ENCODE measurements at regions not wholly inside any gene's neighbourhood (a gene's known extent, or its start where the extent isn't known, plus 50 kb on each side); places are given as distances from the start of the nearest gene placed in this dataset.

DNA sequence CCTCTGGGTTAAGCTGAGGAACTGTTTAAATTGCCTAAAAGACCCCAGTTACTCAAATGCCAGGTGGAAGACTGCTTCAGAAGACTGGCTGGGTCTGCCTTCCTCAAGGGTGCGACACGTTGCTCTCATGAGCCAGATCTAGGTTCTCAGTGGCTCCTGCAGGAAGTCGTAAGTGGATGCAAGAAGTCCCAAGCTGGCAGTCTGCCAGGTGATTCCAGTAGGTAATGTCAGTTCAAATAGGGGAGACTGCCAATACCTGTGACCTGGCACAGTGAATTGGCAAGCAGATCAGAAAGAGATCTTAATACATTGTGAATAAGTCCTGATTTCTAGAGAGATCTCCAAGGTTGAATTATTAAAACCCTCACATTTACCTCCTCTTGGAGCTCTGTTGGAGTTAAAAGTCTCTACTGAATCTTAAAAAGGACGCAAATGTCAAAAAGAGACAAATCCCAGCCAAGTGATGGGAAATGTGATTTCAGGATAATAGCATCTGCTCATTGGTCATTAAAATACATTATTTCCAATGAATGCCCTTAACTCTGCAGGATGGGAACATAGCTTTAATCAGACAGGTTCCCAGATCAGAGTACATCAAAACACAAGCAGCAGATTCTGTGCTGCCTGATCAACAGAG is 98.8 kb upstream of the FRMD6 start:
- no peaks in the 10 kb centered on the region for H3K27me3 ChIP-seq (ENCODE audit: insufficient read depth, low read length, poor library complexity)
- ATAC-seq (ENCODE audit: insufficient read depth, low read depth) (no peak), DNase-seq (no peak)
- no peak overlapping the region for H3K4me2 ChIP-seq (ENCODE audit: insufficient read depth, low read length)
- no peaks in the 10 kb centered on the region for H4K20me1 ChIP-seq (ENCODE audit: insufficient read depth, low read length)
- H3K36me3 ChIP-seq (ENCODE audit: insufficient read depth, low read length), result no peaks in the 10 kb centered on the region
- H3K4me3 ChIP-seq (ENCODE audit: low read depth in 1 of 2, low read length in 2 of 2), result no peak overlapping the region
- no peaks in the 10 kb centered on the region for H3K4me1 ChIP-seq (ENCODE audit: insufficient read depth, low read length)
- H3K9ac ChIP-seq (ENCODE audit: low read depth, low read length), result no peak overlapping the region
- TF ChIP-seq CTCF (IDR thresholded peaks at IDR 0.05; ENCODE audit: borderline replicate concordance, extremely low read depth, low read length, poor library complexity, severe bottlenecking) (no peak), EZH2 (IDR thresholded peaks at IDR 0.05; ENCODE audit: borderline replicate concordance, low read depth, low read length, severe bottlenecking) (no peak)
- H3K9me3 ChIP-seq (ENCODE audit: insufficient read depth, low read length, severe bottlenecking), result no peaks in the 10 kb centered on the region
- H2AFZ ChIP-seq (ENCODE audit: low read depth, low read length), result no peak overlapping the region
- no peaks in the 10 kb centered on the region for H3K79me2 ChIP-seq (ENCODE audit: insufficient read depth, low read length)
- H3K27ac ChIP-seq (ENCODE audit: low read length), result no peak overlapping the region

GRCh38 chr14:51554339-51554920 is 97.3 kb upstream of the FRMD6 start:
- no peak overlapping the region for H3K9ac ChIP-seq (ENCODE audit: low read depth, low read length)
- no peak overlapping the region for H3K4me3 ChIP-seq (ENCODE audit: low read depth in 1 of 2, low read length in 2 of 2)
- H3K4me1 ChIP-seq (ENCODE audit: insufficient read depth, low read length), result no peaks in the 10 kb centered on the region
- H3K4me2 ChIP-seq (ENCODE audit: insufficient read depth, low read length), result no peak overlapping the region
- H3K36me3 ChIP-seq (ENCODE audit: insufficient read depth, low read length), result no peaks in the 10 kb centered on the region
- no peaks in the 10 kb centered on the region for H3K79me2 ChIP-seq (ENCODE audit: insufficient read depth, low read length)
- no peak overlapping the region for H2AFZ ChIP-seq (ENCODE audit: low read depth, low read length)
- H3K27me3 ChIP-seq (ENCODE audit: insufficient read depth, low read length, poor library complexity), result no peaks in the 10 kb centered on the region
- no peaks in the 10 kb centered on the region for H3K9me3 ChIP-seq (ENCODE audit: insufficient read depth, low read length, severe bottlenecking)
- no peaks in the 10 kb centered on the region for H4K20me1 ChIP-seq (ENCODE audit: insufficient read depth, low read length)
- TF ChIP-seq CTCF (IDR thresholded peaks at IDR 0.05; ENCODE audit: borderline replicate concordance, extremely low read depth, low read length, poor library complexity, severe bottlenecking), result no peak
- no peak for TF ChIP-seq EZH2 (IDR thresholded peaks at IDR 0.05; ENCODE audit: borderline replicate concordance, low read depth, low read length, severe bottlenecking)
- H3K27ac ChIP-seq (ENCODE audit: low read length), result no peak overlapping the region
- DNase-seq (no peak), ATAC-seq (ENCODE audit: insufficient read depth, low read depth) (no peak)

- Histone ChIP-seq H3K4me2 (ENCODE audit: insufficient read depth, low read length) (no peak overlapping the region), H3K4me1 (ENCODE audit: insufficient read depth, low read length) (no peaks in the 10 kb centered on the region), H3K36me3 (ENCODE audit: insufficient read depth, low read length) (no peaks in the 10 kb centered on the region), H2AFZ (ENCODE audit: low read depth, low read length) (no peak overlapping the region), H3K27me3 (ENCODE audit: insufficient read depth, low read length, poor library complexity) (no peaks in the 10 kb centered on the region), H3K9me3 (ENCODE audit: insufficient read depth, low read length, severe bottlenecking) (no peaks in the 10 kb centered on the region), H4K20me1 (ENCODE audit: insufficient read depth, low read length) (no peaks in the 10 kb centered on the region), H3K9ac (ENCODE audit: low read depth, low read length) (no peak overlapping the region), H3K4me3 (ENCODE audit: low read depth in 1 of 2, low read length in 2 of 2) (no peak overlapping the region), H3K27ac (ENCODE audit: low read length) (no peak overlapping the region), H3K79me2 (ENCODE audit: insufficient read depth, low read length) (no peaks in the 10 kb centered on the region)
- DNase-seq (no peak), ATAC-seq (ENCODE audit: insufficient read depth, low read depth) (0 out of 3 replicates have a peak, but pooled peaks have one; percentile 39)
- TF ChIP-seq EZH2 (IDR thresholded peaks at IDR 0.05; ENCODE audit: borderline replicate concordance, low read depth, low read length, severe bottlenecking) (no peak), CTCF (IDR thresholded peaks at IDR 0.05; ENCODE audit: borderline replicate concordance, extremely low read depth, low read length, poor library complexity, severe bottlenecking) (peak; percentile 40)
Measured at GRCh38 chr14:51554953-51555352, 96.8 kb upstream of the FRMD6 start.
